T-cell (primary cell): ENCODE measurements at regions not wholly inside any gene's neighbourhood (a gene's known extent, or its start where the extent isn't known, plus 50 kb on each side); places are given as distances from the start of the nearest gene placed in this dataset.

ENCODE experiments used
- ATAC-seq, 4 experiments: fragments of 200-7000 bp in 3 of 4; fragments of 150-1000 bp in 1 of 4; cut with Tn5 transposase; replicated peaks in 1 of 4; 1 replicate in 3 of 4; 2 replicates in 1 of 4; pipeline ENCODE4 v1.10.0; 2021; ENCODE audit warnings: moderate library complexity in 3 of 4, mild to moderate bottlenecking in 2 of 4, moderate number of reproducible peaks in 1 of 4
- CTCF ChIA-PET, 2 donors: fragments of 300-600 bp; sonication (Branson Sonifier 250); formaldehyde crosslinking; loops; one replicate each; lab custom pipeline; 2022; ENCODE audit warnings: antibody characterized with exemption in 2 of 2; lab: Charles Lee
- POLR2A ChIA-PET, 2 donors: fragments of 300-600 bp; sonication (Branson Sonifier 250); formaldehyde crosslinking; loops; one replicate each; lab custom pipeline; 2022; ENCODE audit warnings: antibody characterized with exemption in 2 of 2; lab: Charles Lee
- DNase-seq, 35 experiments: peaks; one replicate each; pipeline versions ENCODE4 v3.0.0 to v3.0.0-alpha.2; 2013 to 2023
- H3K27ac ChIP-seq: one replicate; pipeline ENCODE4 v1.5.1; 2013; ENCODE audit warnings: low read length
- H3K27me3 ChIP-seq, 2 experiments: replicated peaks in 1 of 2; 1 replicate in 1 of 2; 2 replicates in 1 of 2; pipeline versions ENCODE4 v1.6.1 to v1.7.0; 2013; ENCODE audit warnings: low read length in 1 of 2, mixed read lengths in 1 of 2; ENCODE audit not compliant: control insufficient read depth in 2 of 2, insufficient read depth in 2 of 2; ENCODE audit errors: extremely low read depth in 1 of 2
- H3K36me3 ChIP-seq, 2 donors: 1 replicate in 1 of 2; 2 replicates in 1 of 2; pipeline versions ENCODE4 v1.6.1 to v1.7.0; 2013; ENCODE audit warnings: low read length in 1 of 2; ENCODE audit not compliant: control insufficient read depth in 2 of 2, insufficient read depth in 1 of 2; ENCODE audit errors: extremely low read depth in 1 of 2
- H3K4me1 ChIP-seq, 2 experiments: 1 replicate in 1 of 2; 2 replicates in 1 of 2; pipeline versions ENCODE4 v1.6.1 to v1.7.0; 2013; ENCODE audit warnings: low read length in 2 of 2, mixed read lengths in 1 of 2; ENCODE audit not compliant: insufficient read depth in 2 of 2, control insufficient read depth in 1 of 2; ENCODE audit errors: extremely low read depth in 1 of 2
- H3K4me3 ChIP-seq, 2 donors: 1 replicate in 1 of 2; 2 replicates in 1 of 2; pipeline versions ENCODE4 v1.5.1 to v1.7.0; 2013; ENCODE audit warnings: mild to moderate bottlenecking in 2 of 2, low read length in 1 of 2, moderate library complexity in 1 of 2; ENCODE audit not compliant: control insufficient read depth in 1 of 2; ENCODE audit errors: extremely low read depth in 1 of 2
- H3K9me3 ChIP-seq: 2 replicates; pipeline ENCODE4 v1.7.0; 2013
- H3K27ac Mint-ChIP-seq, 2 donors: one replicate each; pipeline ENCODE4 v1.8.0; 2020 to 2021; ENCODE audit warnings: mild to moderate bottlenecking in 2 of 2, mixed read lengths in 2 of 2
- H3K27me3 Mint-ChIP-seq, 2 donors: one replicate each; pipeline ENCODE4 v1.8.0; 2021 to 2022; ENCODE audit warnings: mixed read lengths in 2 of 2
- H3K36me3 Mint-ChIP-seq: one replicate; pipeline ENCODE4 v1.8.0; 2021; ENCODE audit warnings: mixed read lengths
- H3K4me1 Mint-ChIP-seq, 3 donors: one replicate each; pipeline ENCODE4 v1.8.0; 2020 to 2022; ENCODE audit warnings: mixed read lengths in 3 of 3, mild to moderate bottlenecking in 1 of 3
- H3K4me3 Mint-ChIP-seq, 3 donors: one replicate each; pipeline ENCODE4 v1.8.0; 2020 to 2022; ENCODE audit warnings: mild to moderate bottlenecking in 3 of 3, mixed read lengths in 3 of 3, moderate library complexity in 3 of 3
- H3K9me3 Mint-ChIP-seq, 3 donors: one replicate each; pipeline ENCODE4 v1.8.0; 2020 to 2022; ENCODE audit warnings: mixed read lengths in 3 of 3
- WGBS: methylation state at CpG from one replicate; pipeline ENCODE4 v1.1.5; 2013; ENCODE audit warnings: missing lambda C conversion rate; ENCODE audit not compliant: insufficient coverage; 5-methylcytosine and 5-hydroxymethylcytosine counted together

DNA sequence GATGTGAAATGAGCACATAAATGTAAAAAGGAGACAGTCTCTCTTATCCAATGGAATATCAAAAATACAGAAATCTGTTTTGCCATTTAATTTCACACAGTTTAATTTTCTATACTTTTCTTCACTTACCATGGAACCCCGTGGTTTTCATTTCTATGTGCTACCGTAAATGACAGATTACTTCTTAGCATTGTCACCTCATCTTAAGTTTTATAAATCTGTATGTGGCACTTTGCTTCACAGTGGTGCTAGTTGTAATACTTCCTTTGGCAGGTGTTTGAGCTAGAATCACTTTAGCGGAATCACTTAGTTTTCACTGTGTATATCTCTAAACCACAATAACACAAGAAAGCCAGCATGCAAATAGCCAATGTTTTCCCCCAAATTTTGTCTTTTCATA is 781.9 kb upstream of the MGAT4C start:
- no peaks in the 10 kb centered on the region for H3K27me3 Mint-ChIP-seq
- H3K9me3 ChIP-seq = no peaks in the 10 kb centered on the region
- no peak overlapping the region for H3K27ac Mint-ChIP-seq
- H3K4me3 Mint-ChIP-seq = no peak overlapping the region
- no peak overlapping the region for H3K4me3 ChIP-seq
- DNase-seq (no peak), ATAC-seq (no peak)
- no peaks in the 10 kb centered on the region for H3K4me1 ChIP-seq
- peaks cover 0 to 16% (median 5%) of the 10 kb centered on the region in 3 donors for H3K9me3 Mint-ChIP-seq
- H3K36me3 Mint-ChIP-seq = no peaks in the 10 kb centered on the region
- no peaks in the 10 kb centered on the region for H3K36me3 ChIP-seq
- no peaks in the 10 kb centered on the region for H3K27me3 ChIP-seq
- WGBS = no CpG with 5 or more reads among the region's 3 CpGs
- no peaks in the 10 kb centered on the region for H3K4me1 Mint-ChIP-seq
- ChIA-PET CTCF (no interaction called here), POLR2A (no interaction called here)
- no peak overlapping the region for H3K27ac ChIP-seq

GRCh38 chr12:87025976-87026375 is 769.8 kb upstream of the MGAT4C start:
- Mint-ChIP-seq H3K27ac (no peak overlapping the region), H3K4me1 (no peaks in the 10 kb centered on the region), H3K9me3 (peaks cover 7 to 22% (median 16%) of the 10 kb centered on the region in 3 donors), H3K4me3 (no peak overlapping the region), H3K36me3 (no peaks in the 10 kb centered on the region), H3K27me3 (no peaks in the 10 kb centered on the region)
- DNase-seq (no peak), ATAC-seq (no peak)
- Histone ChIP-seq H3K27ac (no peak overlapping the region), H3K4me3 (no peak overlapping the region), H3K36me3 (no peaks in the 10 kb centered on the region), H3K9me3 (peaks cover 2% of the 10 kb centered on the region), H3K4me1 (no peaks in the 10 kb centered on the region), H3K27me3 (no peaks in the 10 kb centered on the region)
- CTCF ChIA-PET = no interaction called here
- no CpG with 5 or more reads among the region's 5 CpGs for WGBS
- POLR2A ChIA-PET = no interaction called here

- Histone ChIP-seq H3K4me3 (no peak overlapping the region), H3K9me3 (peaks cover 2% of the 10 kb centered on the region), H3K4me1 (no peaks in the 10 kb centered on the region), H3K36me3 (no peaks in the 10 kb centered on the region), H3K27ac (no peak overlapping the region), H3K27me3 (no peaks in the 10 kb centered on the region)
- ATAC-seq (no peak), DNase-seq (no peak)
- Mint-ChIP-seq H3K27me3 (no peaks in the 10 kb centered on the region), H3K27ac (no peak overlapping the region), H3K4me1 (no peaks in the 10 kb centered on the region), H3K9me3 (peaks cover 11 to 17% (median 12%) of the 10 kb centered on the region in 3 donors), H3K36me3 (no peaks in the 10 kb centered on the region), H3K4me3 (no peak overlapping the region)
- 40% methylated on average over 1 of the region's 2 CpGs for WGBS
- POLR2A ChIA-PET = no interaction called here
- CTCF ChIA-PET = no interaction called here
These were observed 765.2 kb upstream of the MGAT4C start for GRCh38 chr12:87021400-87021799.

DNA sequence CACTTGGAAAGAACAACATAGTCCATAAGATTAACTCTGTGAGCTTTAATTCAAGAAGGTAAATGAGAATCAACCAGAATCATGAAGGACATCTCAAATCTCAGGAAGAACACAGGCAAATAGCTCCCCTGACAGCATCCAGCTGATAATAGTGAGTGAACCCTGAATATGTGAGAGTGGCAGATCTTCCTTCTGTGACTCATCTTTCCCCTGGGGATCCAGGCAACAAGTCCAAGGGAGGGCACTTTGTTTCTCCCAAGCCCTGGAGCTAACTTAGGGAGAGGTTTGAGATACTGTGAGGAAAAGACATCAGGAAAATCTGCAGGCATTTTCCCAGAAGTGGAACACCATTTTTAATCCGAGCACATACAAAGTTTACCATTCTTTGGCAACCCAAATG is 763.9 kb upstream of the MGAT4C start:
- H3K4me3 Mint-ChIP-seq = no peak overlapping the region
- Histone ChIP-seq H3K4me1 (no peaks in the 10 kb centered on the region), H3K27ac (no peak overlapping the region), H3K4me3 (no peak overlapping the region), H3K9me3 (peaks cover 2% of the 10 kb centered on the region), H3K36me3 (no peaks in the 10 kb centered on the region), H3K27me3 (no peaks in the 10 kb centered on the region)
- peaks cover 10 to 20% (median 13%) of the 10 kb centered on the region in 3 donors for H3K9me3 Mint-ChIP-seq
- H3K27me3 Mint-ChIP-seq = no peaks in the 10 kb centered on the region
- ChIA-PET CTCF (interaction anchor here in 1 of 2 donors (0.6 kb wide), 1 partner anchor 1962 kb away, joined by 4 read pairs; no protein-coding TSS in a partner anchor), POLR2A (interaction anchor here in 1 of 2 donors (0.6 kb wide), 1 partner anchor 126 kb away, joined by 4 read pairs; no protein-coding TSS in a partner anchor)
- H3K4me1 Mint-ChIP-seq = no peaks in the 10 kb centered on the region
- no peaks in the 10 kb centered on the region for H3K36me3 Mint-ChIP-seq
- H3K27ac Mint-ChIP-seq = no peak overlapping the region
- 89% methylated on average over 1 of the region's 1 CpG for WGBS
- no peak for DNase-seq
- ATAC-seq = no peak

DNA sequence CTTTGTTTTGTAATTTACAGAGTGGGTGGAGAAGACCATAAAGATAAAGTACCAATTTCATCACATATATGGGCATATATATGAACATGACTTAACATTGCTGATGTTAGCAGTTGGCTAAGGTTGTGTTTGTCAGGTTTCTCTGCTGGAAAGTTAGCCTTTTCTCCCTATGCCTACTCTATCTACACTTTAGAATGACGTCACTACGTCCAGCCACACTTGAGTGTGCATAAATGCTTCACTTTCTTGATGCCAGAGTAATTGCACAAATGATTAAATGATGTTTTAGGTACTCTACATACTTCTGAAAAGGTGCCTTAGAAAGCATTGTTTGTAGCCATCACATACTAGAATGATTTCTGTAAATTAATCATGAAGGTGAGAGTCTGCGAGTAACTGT is 759.2 kb upstream of the MGAT4C start:
- CTCF ChIA-PET = no interaction called here
- H3K4me1 Mint-ChIP-seq = no peaks in the 10 kb centered on the region
- H3K27me3 Mint-ChIP-seq = no peaks in the 10 kb centered on the region
- H3K9me3 Mint-ChIP-seq = peaks cover 9 to 25% (median 13%) of the 10 kb centered on the region in 3 donors
- no peak for DNase-seq
- no CpG with 5 or more reads among the region's 3 CpGs for WGBS
- no peaks in the 10 kb centered on the region for H3K36me3 ChIP-seq
- no peak overlapping the region for H3K4me3 ChIP-seq
- no peak for ATAC-seq
- H3K36me3 Mint-ChIP-seq = no peaks in the 10 kb centered on the region
- no peak overlapping the region for H3K27ac ChIP-seq
- POLR2A ChIA-PET = no interaction called here
- H3K27ac Mint-ChIP-seq = no peak overlapping the region
- H3K27me3 ChIP-seq = no peaks in the 10 kb centered on the region
- no peaks in the 10 kb centered on the region for H3K9me3 ChIP-seq
- no peak overlapping the region for H3K4me3 Mint-ChIP-seq
- H3K4me1 ChIP-seq = no peaks in the 10 kb centered on the region

DNA sequence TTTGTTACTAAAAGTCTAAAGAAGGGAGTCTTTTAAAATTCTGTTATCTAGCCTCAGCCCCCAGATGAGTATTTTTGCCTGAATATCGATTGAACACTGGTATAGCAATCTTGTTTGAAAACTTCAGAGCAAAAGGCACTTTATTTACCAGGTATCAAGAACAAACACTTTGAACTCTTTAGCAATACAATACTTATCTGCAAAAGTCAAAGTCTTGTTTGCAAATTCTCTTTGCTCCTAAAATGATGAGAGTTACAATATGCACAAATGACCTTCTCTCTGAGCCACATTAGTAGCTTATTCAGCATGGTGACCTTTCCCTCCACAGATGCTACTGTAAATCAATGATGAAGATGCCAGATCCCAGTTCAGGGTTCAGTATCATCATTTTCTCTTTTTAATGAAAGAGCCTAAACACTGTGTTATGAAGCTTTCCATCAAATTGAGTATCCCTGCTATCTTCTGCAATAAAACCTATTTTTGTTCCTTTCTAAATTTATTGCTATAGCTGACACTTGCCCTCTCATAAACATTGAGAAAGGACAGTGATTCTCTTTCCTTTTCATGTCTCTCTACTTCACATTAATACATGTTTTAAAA is 752.7 kb upstream of the MGAT4C start:
- ATAC-seq (no peak), DNase-seq (no peak)
- Mint-ChIP-seq H3K4me3 (no peak overlapping the region), H3K9me3 (peaks cover 8 to 30% (median 13%) of the 10 kb centered on the region in 3 donors), H3K27me3 (no peaks in the 10 kb centered on the region), H3K27ac (no peak overlapping the region), H3K36me3 (no peaks in the 10 kb centered on the region), H3K4me1 (no peaks in the 10 kb centered on the region)
- ChIA-PET CTCF (no interaction called here), POLR2A (no interaction called here)
- H3K4me1 ChIP-seq = no peaks in the 10 kb centered on the region
- no peaks in the 10 kb centered on the region for H3K27me3 ChIP-seq
- WGBS = no CpG with 5 or more reads among the region's 1 CpG
- no peak overlapping the region for H3K27ac ChIP-seq
- H3K36me3 ChIP-seq = no peaks in the 10 kb centered on the region
- no peak overlapping the region for H3K4me3 ChIP-seq
- H3K9me3 ChIP-seq = no peaks in the 10 kb centered on the region

DNA sequence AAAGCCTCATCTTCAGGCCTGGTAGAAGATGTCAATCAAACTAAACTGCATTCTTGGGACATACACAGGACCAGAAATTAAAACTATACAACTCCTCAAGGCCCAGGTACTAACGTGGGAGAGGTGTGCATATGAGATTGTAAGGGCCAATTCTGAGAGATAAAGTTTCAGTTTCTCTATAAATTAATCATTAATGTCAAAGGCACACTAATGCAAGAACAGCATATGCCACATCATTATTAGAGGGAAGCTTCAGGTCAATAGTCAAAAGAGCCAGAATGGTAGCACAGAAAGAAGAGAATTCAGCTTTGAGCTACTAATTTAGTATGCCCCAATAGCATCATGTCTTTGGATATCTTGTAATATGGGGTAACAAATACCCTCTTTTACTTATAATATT is 744.9 kb upstream of the MGAT4C start:
- Mint-ChIP-seq H3K27ac (no peak overlapping the region), H3K36me3 (no peaks in the 10 kb centered on the region), H3K4me1 (no peaks in the 10 kb centered on the region), H3K27me3 (no peaks in the 10 kb centered on the region), H3K4me3 (no peak overlapping the region), H3K9me3 (peaks cover 15 to 43% (median 32%) of the 10 kb centered on the region in 3 donors)
- WGBS = no CpG with 5 or more reads among the region's 1 CpG
- Histone ChIP-seq H3K4me1 (no peaks in the 10 kb centered on the region), H3K4me3 (no peak overlapping the region), H3K27me3 (no peaks in the 10 kb centered on the region), H3K36me3 (no peaks in the 10 kb centered on the region), H3K27ac (no peak overlapping the region), H3K9me3 (no peaks in the 10 kb centered on the region)
- ChIA-PET POLR2A (no interaction called here), CTCF (no interaction called here)
- no peak for DNase-seq
- ATAC-seq = no peak
